DND-41 (cell line): ENCODE measurements at regions not wholly inside any gene's neighbourhood (a gene's known extent, or its start where the extent isn't known, plus 50 kb on each side); places are given as distances from the start of the nearest gene placed in this dataset.
"Not testable (repeated sequence)": the region's sequence is repeated elsewhere in the genome, so short reads cannot be mapped to it uniquely, and the experiment has no call there.

Source experiments
- CTCF ChIP-seq: IDR thresholded peaks from 2 replicates; pipeline ENCODE4 v1.5.1; 2012; ENCODE audit warnings: borderline replicate concordance, low read length, moderate library complexity, mild to moderate bottlenecking; ENCODE audit not compliant: poor library complexity, severe bottlenecking; ENCODE audit errors: extremely low read depth
- EZH2 ChIP-seq: IDR thresholded peaks from 3 replicates; pipeline ENCODE4 v1.6.1; 2012; ENCODE audit warnings: borderline replicate concordance, low read depth, mild to moderate bottlenecking, moderate library complexity, low read length, inconsistent platforms; ENCODE audit not compliant: severe bottlenecking

DNA sequence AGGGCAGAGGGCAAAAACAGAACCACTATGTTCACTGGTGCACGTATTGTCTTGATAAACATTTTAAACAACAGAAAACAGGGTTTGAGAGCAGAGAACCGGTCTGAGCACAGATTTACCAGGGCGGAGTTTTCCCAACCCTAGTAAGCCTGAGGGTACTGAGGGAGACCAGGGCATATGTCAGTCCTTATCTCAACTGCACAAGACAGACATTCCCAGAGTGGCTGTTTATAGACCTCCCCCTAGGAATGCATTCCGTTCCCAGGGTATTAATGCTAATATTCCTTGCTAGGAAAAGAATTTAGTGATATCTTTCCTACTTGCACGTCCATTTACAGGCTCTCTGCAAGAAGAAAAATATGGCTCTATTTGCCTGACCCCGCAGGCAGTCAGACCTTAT lies 99.7 kb upstream of the ANKRD50 start:
- not testable (repeated sequence) for TF ChIP-seq CTCF, EZH2
